Calu3 (cell line): ENCODE measurements at regions not wholly inside any gene's neighbourhood (a gene's known extent, or its start where the extent isn't known, plus 50 kb on each side); places are given as distances from the start of the nearest gene placed in this dataset.
A peak's percentile ranks its signal among the peaks of the same experiment; 100 is the strongest.

ENCODE experiments used
- BruUV-seq: library from RNA; stranded (reverse); fragments of 400-500 nt; replicated peaks from 2 replicates; lab custom pipeline; 2021; lab: Mats Ljungman, UMichigan
- CTCF ChIA-PET: fragments of 300-600 bp; sonication (Branson Sonifier 250); formaldehyde crosslinking; loops from one replicate; lab custom pipeline; 2022; ENCODE audit warnings: antibody characterized with exemption; lab: Charles Lee
- DNase-seq: peaks from one replicate; pipeline ENCODE4 v3.0.0; 2022
- H3K27ac Mint-ChIP-seq: one replicate; pipeline ENCODE4 v1.8.0; 2022; ENCODE audit warnings: mixed read lengths; ENCODE audit not compliant: unreplicated experiment
- H3K27me3 Mint-ChIP-seq: one replicate; pipeline ENCODE4 v1.8.0; 2022; ENCODE audit warnings: mixed read lengths; ENCODE audit not compliant: unreplicated experiment
- H3K36me3 Mint-ChIP-seq: one replicate; pipeline ENCODE4 v1.8.0; 2022; ENCODE audit warnings: mild to moderate bottlenecking, moderate library complexity, mixed read lengths; ENCODE audit not compliant: insufficient read depth, unreplicated experiment
- H3K4me1 Mint-ChIP-seq: one replicate; pipeline ENCODE4 v1.8.0; 2022; ENCODE audit warnings: mild to moderate bottlenecking, low read depth, mixed read lengths; ENCODE audit not compliant: unreplicated experiment
- H3K4me3 Mint-ChIP-seq: one replicate; pipeline ENCODE4 v1.8.0; 2022; ENCODE audit warnings: mild to moderate bottlenecking, low read depth, moderate library complexity, mixed read lengths; ENCODE audit not compliant: unreplicated experiment
- H3K9me3 Mint-ChIP-seq: one replicate; pipeline ENCODE4 v1.8.0; 2022; ENCODE audit warnings: low read depth, mixed read lengths; ENCODE audit not compliant: unreplicated experiment
- CTCF ChIP-seq: fragments of 200-600 bp; IDR thresholded peaks from one replicate; pipeline ENCODE4 v1.8.0; 2022; ENCODE audit warnings: antibody characterized with exemption; ENCODE audit not compliant: unreplicated experiment
- intact Hi-C: fragments of 100-400 bp; cut with micrococcal nuclease; formaldehyde crosslinking; loops from one replicate; pipeline ENCODE4 v1.10.0; 2022; ENCODE audit not compliant: unreplicated experiment

DNA sequence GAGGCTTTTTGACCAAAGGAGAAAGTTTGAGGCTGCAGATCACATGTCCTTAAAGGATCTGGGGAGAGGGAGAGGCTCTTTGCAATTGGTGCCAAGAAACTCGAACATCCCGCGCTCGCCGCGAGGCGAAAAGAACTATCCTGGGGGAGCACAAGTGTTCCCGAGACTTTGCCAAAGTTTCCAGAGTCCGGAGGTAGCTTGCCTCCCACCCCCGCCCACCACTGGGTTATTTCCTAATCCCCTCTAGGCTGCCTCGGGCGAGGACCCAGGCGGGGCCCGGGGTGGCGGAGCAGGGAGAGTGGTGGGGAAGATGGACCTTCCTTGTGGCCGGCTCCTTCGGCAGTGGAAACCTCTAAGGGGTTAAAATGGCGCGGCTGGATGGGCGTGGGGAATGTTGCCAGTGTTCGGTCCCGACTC, 114.5 kb downstream of the KCNRG start:
- H3K36me3 Mint-ChIP-seq: peaks cover 20% of the 10 kb centered on the region
- no TSS peak for BruUV-seq
- TF ChIP-seq CTCF: no peak
- H3K4me1 Mint-ChIP-seq: no peaks in the 10 kb centered on the region
- peak overlapping the region; percentile 69 for H3K4me3 Mint-ChIP-seq
- no peak for DNase-seq
- CTCF ChIA-PET: interaction anchor here (1.3 kb wide), 1 partner anchor 45 kb away, joined by 4 read pairs; no protein-coding TSS in a partner anchor
- intact Hi-C loops: no loop called here
- no peaks in the 10 kb centered on the region for H3K9me3 Mint-ChIP-seq
- H3K27ac Mint-ChIP-seq: no peak overlapping the region
- no peaks in the 10 kb centered on the region for H3K27me3 Mint-ChIP-seq

DNA sequence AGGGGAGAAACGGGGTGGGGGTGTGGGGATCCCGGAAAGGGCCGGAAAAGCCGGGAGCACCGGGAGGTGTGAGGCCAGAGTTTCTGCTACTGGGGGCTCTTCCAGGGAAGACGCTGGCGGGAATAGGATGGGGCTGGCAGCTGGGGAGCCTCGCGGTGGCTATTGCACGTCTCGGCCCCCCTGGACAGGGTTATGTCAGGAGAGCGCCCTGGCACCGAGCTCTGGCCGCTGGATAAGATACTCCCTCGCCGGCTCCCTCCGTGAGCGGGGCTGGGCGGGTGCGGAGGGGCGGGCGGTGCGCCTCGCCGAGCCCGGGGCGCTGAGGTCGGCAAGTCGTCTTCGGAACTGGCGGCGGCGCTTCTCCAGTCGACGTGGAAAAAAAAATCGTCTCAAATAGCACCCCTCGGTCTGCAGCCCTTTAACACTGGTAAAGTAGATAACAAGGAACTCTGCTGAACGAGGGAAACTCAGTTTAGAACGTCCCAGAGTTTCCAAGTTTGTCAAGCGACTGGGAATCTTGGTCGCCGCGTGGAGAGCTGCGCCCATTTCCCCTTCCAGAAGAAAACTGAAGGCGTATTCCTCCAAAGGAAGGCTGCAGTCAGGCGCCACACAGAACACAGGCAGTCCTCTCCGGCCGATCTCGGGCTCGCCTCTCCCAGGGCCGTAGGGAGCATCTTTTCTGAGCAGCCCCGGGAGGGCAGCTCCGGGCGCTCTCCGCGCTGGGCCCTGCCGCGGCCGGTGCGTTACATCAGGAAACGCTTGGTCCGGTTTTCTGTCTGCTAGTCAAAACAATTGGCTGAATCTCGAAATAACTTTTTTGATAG, 115.1 kb downstream of the KCNRG start:
- H3K9me3 Mint-ChIP-seq: no peaks in the 10 kb centered on the region
- intact Hi-C loops: no loop called here
- no peaks in the 10 kb centered on the region for H3K4me1 Mint-ChIP-seq
- peak overlapping the region; percentile 69 for H3K4me3 Mint-ChIP-seq
- peak; percentile 24 for DNase-seq
- CTCF ChIA-PET: interaction anchor here (1.1 to 1.3 kb wide), 2 partner anchors 46 to 191 kb away, joined by 3 to 4 read pairs; no protein-coding TSS in a partner anchor
- no peak overlapping the region for H3K27ac Mint-ChIP-seq
- H3K27me3 Mint-ChIP-seq: no peaks in the 10 kb centered on the region
- peaks cover 14% of the 10 kb centered on the region for H3K36me3 Mint-ChIP-seq
- no peak for TF ChIP-seq CTCF
- BruUV-seq: no TSS peak

DNA sequence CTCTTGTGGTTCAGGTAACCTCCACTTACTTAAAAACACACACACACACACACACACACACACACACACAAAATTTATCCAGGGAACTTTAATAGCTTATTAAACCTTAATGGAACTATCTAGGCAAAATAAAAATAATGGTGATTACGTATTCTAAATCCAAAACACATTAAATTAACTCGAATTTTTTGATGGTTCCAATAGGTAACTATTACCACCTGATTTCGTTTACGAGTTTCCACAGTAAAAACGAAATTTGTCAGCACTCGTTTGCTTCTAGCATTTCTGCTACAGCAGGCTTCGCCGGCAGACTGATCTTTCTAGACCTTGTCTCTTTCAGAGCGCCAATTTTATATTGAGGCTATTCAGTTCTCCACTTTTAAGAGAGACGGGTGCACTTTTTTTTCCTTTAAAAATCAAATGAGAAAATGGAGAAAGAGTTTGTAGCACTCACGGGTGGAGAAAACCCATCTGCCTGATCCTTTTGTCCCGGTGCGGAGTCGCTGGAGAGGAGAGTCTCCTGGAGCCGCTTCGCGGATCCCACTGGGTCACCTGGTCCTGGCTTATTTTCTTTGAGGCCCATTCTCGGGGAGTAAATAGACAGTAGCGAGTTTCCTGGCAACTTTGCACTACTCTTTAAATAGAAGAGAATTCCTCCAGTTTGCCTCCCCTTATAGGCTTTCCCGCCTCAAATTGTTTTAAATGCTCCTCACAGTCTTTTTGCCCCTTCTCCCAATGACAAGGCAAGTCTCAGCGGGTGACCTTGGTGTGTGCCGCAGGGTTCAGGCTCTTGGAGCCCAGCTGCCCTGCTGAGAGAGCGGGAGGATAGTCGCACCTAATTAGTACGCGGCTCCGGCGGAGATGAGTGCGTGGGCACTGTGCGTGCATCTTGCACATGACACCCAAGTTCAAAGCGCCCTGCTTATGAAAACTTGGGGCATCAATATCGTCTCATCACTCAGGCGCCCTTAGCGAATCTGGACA, 117.0 kb downstream of the KCNRG start:
- CTCF ChIA-PET: no interaction called here
- Mint-ChIP-seq H3K27ac (no peak overlapping the region), H3K4me1 (no peaks in the 10 kb centered on the region), H3K36me3 (no peaks in the 10 kb centered on the region), H3K4me3 (no peak overlapping the region), H3K27me3 (no peaks in the 10 kb centered on the region), H3K9me3 (no peaks in the 10 kb centered on the region)
- intact Hi-C loops: no loop called here
- TF ChIP-seq CTCF: no peak
- BruUV-seq: no TSS peak
- DNase-seq: no peak

GRCh38 chr13:50132904-50133357, 117.7 kb downstream of the KCNRG start:
- H3K4me3 Mint-ChIP-seq: no peak overlapping the region
- no peak for TF ChIP-seq CTCF
- no peaks in the 10 kb centered on the region for H3K27me3 Mint-ChIP-seq
- CTCF ChIA-PET: no interaction called here
- BruUV-seq: no TSS peak
- DNase-seq: no peak
- no peaks in the 10 kb centered on the region for H3K4me1 Mint-ChIP-seq
- H3K9me3 Mint-ChIP-seq: no peaks in the 10 kb centered on the region
- H3K27ac Mint-ChIP-seq: no peak overlapping the region
- intact Hi-C loops: no loop called here
- no peaks in the 10 kb centered on the region for H3K36me3 Mint-ChIP-seq
